Fibroblast of gingiva (primary cell): ENCODE measurements at regions not wholly inside any gene's neighbourhood (a gene's known extent, or its start where the extent isn't known, plus 50 kb on each side); places are given as distances from the start of the nearest gene placed in this dataset.
"Not testable (repeated sequence)": the region's sequence is repeated elsewhere in the genome, so short reads cannot be mapped to it uniquely, and the experiment has no call there.

Experiments
- DNase-seq: peaks from one replicate; pipeline ENCODE4 v3.0.0-alpha.2; 2011; ENCODE audit warnings: low read depth

- no peak for DNase-seq
Observed at GRCh38 chr17:26731005-26731921, 562.7 kb upstream of the WSB1 start.

- DNase-seq, result not testable (repeated sequence)
Observed at GRCh38 chr17:26731926-26732325, 562.0 kb upstream of the WSB1 start.

GRCh38 chr17:26734775-26735174 is 559.1 kb upstream of the WSB1 start:
- not testable (repeated sequence) for DNase-seq

- DNase-seq, result not testable (repeated sequence)
Observed at GRCh38 chr17:26735977-26736376, 557.9 kb upstream of the WSB1 start.

- no peak for DNase-seq
Observed at GRCh38 chr17:26765860-26766709, 527.8 kb upstream of the WSB1 start.

- DNase-seq, result no peak
Observed at GRCh38 chr17:26766743-26767142, 527.2 kb upstream of the WSB1 start.

- no peak for DNase-seq
Observed at GRCh38 chr17:26773189-26774188, 520.4 kb upstream of the WSB1 start.

GRCh38 chr17:26774291-26775218 is 519.4 kb upstream of the WSB1 start:
- DNase-seq, result no peak

GRCh38 chr17:26775219-26775822 is 518.6 kb upstream of the WSB1 start:
- no peak for DNase-seq

GRCh38 chr17:26780187-26780814 is 513.6 kb upstream of the WSB1 start:
- DNase-seq, result not testable (repeated sequence)

GRCh38 chr17:26782153-26782552 is 511.8 kb upstream of the WSB1 start:
- no peak for DNase-seq

- no peak for DNase-seq
Observed at GRCh38 chr17:26792486-26792885, 501.4 kb upstream of the WSB1 start.

GRCh38 chr17:26807024-26807423 is 486.9 kb upstream of the WSB1 start:
- no peak for DNase-seq

GRCh38 chr17:26809033-26809432 is 484.9 kb upstream of the WSB1 start:
- no peak for DNase-seq

GRCh38 chr17:26818736-26819135 is 475.2 kb upstream of the WSB1 start:
- DNase-seq, result peak; percentile 2
